ENCODE measurements at regions not wholly inside any gene's neighbourhood (a gene's known extent, or its start where the extent isn't known, plus 50 kb on each side); places are given as distances from the start of the nearest gene placed in this dataset.

DNA sequence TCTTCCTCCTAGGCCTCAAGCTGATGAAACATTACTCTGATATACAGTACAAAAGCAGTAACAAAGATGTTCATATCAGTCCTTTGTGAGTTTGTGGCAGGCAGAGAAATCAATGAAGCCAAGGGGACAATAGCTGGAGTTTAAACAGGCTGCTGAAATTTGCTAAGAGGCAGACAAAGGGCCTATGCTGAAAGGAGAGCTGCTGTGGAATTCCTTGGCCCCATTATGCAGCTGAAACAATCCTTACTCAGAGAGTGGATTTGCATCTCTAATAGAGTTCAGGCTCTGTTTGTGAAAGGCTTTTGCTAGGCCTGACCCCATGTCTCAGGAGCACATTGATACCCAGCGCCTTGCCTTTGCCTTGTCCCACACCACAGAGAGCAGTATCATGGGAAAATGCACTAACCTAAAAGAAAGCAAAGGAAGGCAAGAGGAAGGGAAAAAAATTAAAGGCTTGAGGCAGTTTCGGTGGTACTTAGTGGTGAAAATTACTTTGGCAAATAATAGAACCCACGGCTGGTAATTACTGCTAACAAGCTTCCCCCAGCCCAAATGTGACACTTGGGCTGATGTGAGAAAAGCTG lies 195.0 kb upstream of the EPHA3 start:
- DNase-seq (ENCODE audit: low read depth in 2 of 3, low spot score in 2 of 3), result no peak

DNA sequence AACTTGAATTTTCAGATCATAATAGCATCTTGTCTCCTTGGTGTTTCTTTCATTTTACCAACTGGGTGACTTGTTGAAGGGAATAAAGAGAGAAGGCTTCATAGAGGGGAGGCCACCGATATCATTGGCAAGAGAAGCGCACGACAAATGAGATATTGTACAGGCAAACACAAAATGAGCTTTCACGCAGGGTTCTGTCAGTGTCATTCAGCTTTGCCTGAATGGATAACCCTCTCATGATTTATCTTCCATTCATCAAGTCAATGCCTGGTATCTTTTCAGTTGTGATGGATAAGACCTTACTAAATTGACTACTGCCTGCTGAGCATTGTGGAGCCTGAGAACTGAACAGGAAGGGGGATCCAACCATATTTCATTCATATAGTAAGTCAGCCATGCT lies 188.6 kb upstream of the EPHA3 start:
- no peak for DNase-seq (ENCODE audit: low read depth in 2 of 3, low spot score in 2 of 3)

GRCh38 chr3:88921986-88922385 lies 185.4 kb upstream of the EPHA3 start:
- DNase-seq (ENCODE audit: low read depth in 2 of 3, low spot score in 2 of 3), result no peak

DNA sequence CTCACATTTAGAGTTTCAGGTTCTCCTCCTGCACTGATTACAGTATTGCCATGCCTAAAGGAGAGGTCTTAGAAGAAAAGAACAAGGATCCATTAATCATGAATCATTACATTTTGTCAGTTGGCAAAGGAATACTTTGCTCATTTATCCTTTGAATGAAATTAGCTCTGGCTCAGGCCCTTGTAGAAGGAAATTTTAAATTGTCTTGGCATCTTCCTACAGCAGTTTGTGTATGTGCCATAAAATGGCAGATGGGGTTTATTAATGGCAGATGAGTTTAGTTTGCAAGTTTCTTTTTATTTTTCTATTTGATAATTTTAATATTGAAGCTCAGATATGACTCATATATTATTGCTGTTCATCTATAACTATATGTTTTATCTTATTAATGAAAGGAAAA lies 181.2 kb upstream of the EPHA3 start:
- DNase-seq (ENCODE audit: low read depth in 2 of 3, low spot score in 2 of 3), result no peak

- DNase-seq (ENCODE audit: low read depth in 2 of 3, low spot score in 2 of 3), result no peak
Observed at GRCh38 chr3:88930611-88931010, 176.8 kb upstream of the EPHA3 start.

GRCh38 chr3:88936831-88937230 lies 170.6 kb upstream of the EPHA3 start:
- DNase-seq (ENCODE audit: low read depth in 2 of 3, low spot score in 2 of 3), result no peak

- DNase-seq (ENCODE audit: low read depth in 2 of 3, low spot score in 2 of 3), result no peak
Observed at GRCh38 chr3:88940296-88940695, 167.1 kb upstream of the EPHA3 start.

GRCh38 chr3:88947013-88947412 lies 160.4 kb upstream of the EPHA3 start:
- no peak for DNase-seq (ENCODE audit: low read depth in 2 of 3, low spot score in 2 of 3)

DNA sequence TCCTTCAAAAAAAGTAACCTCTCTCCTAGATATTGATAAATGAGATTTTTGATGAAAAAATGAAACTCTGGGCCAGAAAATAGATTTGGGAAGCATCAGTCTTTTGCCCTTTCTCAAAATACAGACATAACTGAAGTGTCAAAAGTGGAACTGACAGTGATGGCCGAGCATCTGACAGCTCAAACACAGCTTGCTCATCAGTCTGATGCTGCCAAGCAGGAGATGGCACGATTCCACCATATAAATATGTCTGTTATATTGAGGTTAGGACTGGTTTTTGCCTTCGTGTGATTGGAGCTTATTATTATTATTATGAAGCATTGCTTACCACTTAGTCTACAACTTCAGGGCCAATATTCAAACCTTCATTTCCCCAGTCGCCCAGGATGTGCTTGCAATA lies 152.6 kb upstream of the EPHA3 start:
- DNase-seq (ENCODE audit: low read depth in 2 of 3, low spot score in 2 of 3), result no peak

DNA sequence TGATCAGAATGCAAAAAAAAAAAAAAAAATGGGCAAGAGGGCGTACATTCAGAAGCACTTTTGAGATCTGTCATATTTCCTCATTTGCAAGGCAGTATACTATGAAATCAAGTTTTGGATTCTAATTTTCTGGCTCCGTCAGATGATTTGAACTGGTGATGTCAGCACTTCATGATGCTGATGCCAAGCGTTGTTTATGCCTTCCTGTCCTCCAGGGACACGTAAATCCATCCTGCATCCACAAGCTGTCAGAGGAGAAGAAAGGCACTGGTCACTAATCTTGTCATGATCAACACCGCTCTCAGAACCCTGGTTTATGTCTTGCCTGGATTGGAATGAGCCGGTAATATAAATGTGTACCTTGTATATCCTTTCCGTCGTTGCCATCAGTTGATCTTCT lies 152.1 kb upstream of the EPHA3 start:
- DNase-seq (ENCODE audit: low read depth in 2 of 3, low spot score in 2 of 3), result no peak

GRCh38 chr3:88957711-88958439 lies 149.5 kb upstream of the EPHA3 start:
- DNase-seq (ENCODE audit: low read depth in 2 of 3, low spot score in 2 of 3), result no peak

DNA sequence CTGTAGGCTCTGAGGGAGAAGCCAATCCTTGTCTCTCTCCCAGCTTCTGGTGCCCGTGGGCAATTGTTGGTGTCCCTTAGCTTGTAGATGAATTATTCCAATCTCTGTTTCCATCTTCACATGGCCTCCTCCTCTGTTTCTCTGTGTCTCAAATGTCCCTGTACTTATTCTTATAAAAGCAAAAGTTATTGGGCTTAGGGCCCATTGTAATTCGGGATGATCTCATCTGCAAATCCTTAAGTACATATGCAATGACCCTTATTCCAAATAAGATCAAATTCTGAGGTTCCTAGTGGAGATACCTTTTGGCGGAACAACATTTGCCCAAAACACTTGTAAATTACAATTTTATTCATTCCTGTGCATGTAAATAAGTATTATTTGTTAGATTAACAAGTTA lies 147.4 kb upstream of the EPHA3 start:
- DNase-seq (ENCODE audit: low read depth in 2 of 3, low spot score in 2 of 3), result no peak

- no peak for DNase-seq (ENCODE audit: low read depth in 2 of 3, low spot score in 2 of 3)
Observed at GRCh38 chr3:88963003-88963402, 144.4 kb upstream of the EPHA3 start.

DNA sequence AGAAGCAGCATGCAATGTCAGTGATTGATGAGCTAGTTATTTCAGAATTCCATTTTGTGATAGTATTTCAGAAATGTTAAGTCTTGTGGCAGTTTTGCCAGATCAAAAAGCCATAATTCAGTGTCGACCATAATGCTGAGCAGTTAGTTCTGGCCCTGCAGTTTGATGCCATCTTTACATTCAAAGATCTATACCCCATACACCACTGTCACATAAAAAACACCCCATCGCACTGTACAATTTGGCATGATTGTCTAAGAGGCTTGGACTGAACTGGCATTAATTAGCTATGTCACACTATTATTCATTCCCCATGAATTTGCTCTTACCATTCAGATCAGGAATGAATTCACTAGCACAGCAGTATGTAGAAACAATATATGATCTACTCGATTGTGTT lies 127.7 kb upstream of the EPHA3 start:
- DNase-seq (ENCODE audit: low read depth in 2 of 3, low spot score in 2 of 3), result no peak

GRCh38 chr3:88983458-88983857 lies 124.0 kb upstream of the EPHA3 start:
- DNase-seq (ENCODE audit: low read depth in 2 of 3, low spot score in 2 of 3), result no peak

DNA sequence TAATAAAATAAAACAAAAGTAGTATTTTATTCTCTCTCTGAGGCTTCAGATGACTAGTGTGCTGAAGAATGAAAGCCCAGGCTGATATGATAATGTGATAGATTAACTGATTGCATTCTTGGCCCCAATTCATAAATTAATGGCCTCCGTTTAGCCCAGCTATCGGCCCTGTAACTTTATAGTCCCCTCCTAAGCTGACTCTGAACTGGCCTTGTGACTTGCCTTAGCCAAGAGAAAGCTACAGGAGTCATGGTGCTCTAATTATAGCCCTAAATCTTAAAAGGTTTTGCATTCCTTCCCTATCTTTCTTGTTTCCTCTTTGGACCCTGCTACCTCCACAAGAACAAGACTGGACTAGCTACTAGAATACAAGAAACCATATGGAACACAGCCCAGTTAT lies 123.2 kb upstream of the EPHA3 start:
- no peak for DNase-seq (ENCODE audit: low read depth in 2 of 3, low spot score in 2 of 3)

DNA sequence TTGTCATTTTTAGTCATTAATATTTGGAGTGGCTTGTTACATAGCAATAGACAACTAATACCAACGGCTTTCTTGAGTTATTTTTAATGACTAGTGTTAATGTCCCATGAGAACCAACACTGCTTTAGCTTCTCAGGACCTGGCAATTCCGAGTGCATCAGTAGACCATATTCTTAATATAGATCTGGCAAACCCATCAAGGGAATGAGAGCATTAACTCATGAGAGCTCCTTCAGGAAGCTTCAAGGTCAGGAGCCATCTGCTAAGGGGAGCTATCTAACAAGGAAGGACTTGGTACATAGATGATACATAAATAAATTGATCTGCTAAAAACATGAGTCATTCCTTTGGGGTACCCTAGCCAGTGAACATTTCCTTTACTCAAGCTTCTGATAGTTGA lies 122.6 kb upstream of the EPHA3 start:
- no peak for DNase-seq (ENCODE audit: low read depth in 2 of 3, low spot score in 2 of 3)

- no peak for DNase-seq (ENCODE audit: low read depth in 2 of 3, low spot score in 2 of 3)
Observed at GRCh38 chr3:88985491-88985890, 121.9 kb upstream of the EPHA3 start.

- no peak for DNase-seq (ENCODE audit: low read depth in 2 of 3, low spot score in 2 of 3)
Observed at GRCh38 chr3:88986834-88987233, 120.6 kb upstream of the EPHA3 start.

DNA sequence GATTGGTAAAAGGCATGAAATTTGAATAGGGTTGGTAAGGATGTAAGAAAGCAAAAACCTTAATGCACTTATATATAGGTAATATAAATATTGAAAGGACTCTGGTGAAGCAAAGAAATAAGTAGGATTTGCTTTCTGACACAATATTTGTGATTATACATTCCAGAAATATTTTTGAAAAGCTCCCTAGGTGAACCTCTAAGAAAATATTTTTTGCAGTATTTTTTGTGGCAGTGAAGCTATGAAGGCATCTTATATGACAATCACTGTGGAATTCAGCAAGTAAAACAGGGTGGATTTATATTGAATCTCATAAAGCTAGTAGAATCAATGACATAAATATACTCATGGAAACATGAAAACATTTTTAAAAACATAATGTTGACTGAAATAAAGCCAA lies 119.6 kb upstream of the EPHA3 start:
- DNase-seq (ENCODE audit: low read depth in 2 of 3, low spot score in 2 of 3), result no peak

GRCh38 chr3:88988906-88989305 lies 118.5 kb upstream of the EPHA3 start:
- DNase-seq (ENCODE audit: low read depth in 2 of 3, low spot score in 2 of 3), result no peak

DNA sequence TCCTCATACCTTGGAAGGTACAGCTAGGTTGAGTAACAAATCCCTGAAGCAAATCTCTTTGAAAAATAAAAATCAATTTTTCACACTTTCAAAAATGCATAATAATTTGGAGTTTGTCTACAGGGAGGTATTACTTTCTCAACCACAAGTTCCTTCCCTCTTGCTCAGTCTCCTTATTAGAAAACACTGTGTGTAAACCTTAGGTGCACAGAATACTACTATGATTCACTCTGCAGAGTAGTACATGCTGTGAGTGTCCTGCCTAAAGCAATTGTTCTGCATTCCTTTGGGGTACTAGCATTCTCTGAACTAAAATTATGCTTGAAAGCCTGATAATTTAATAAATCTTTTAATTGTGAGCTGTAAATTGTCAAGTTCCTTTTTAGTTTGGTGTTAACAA lies 115.9 kb upstream of the EPHA3 start:
- DNase-seq (ENCODE audit: low read depth in 2 of 3, low spot score in 2 of 3), result no peak

DNA sequence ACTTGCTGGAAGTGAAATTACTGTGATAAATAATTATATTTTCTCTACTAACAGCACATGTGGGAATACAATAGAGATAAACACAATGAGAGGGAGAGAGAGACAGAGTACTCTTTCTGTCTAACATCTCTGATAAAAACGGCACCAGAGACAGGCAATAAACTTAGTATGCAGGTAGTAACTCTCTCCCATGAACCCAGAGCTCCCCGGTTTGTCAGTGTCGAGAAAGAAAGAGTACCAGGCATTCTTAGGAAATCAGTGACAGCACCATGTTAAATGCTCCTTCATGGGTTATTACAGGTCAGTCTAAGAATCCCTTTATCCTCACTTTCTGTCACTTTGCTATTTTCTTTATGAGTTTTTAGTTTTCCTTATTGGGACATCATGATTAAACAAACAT lies 110.7 kb upstream of the EPHA3 start:
- DNase-seq (ENCODE audit: low read depth in 2 of 3, low spot score in 2 of 3), result no peak

Measured in hematopoietic multipotent progenitor cell (in vitro differentiated cells).